ENCODE measurements at regions not wholly inside any gene's neighbourhood (a gene's known extent, or its start where the extent isn't known, plus 50 kb on each side); places are given as distances from the start of the nearest gene placed in this dataset.

GRCh38 chr2:21310493-21310892, 186.7 kb downstream of the TDRD15 start:
- H3K4me1 ChIP-seq: no peaks in the 10 kb centered on the region
- no peak for ATAC-seq
- no peaks in the 10 kb centered on the region for H3K36me3 ChIP-seq
- TF ChIP-seq, protein P1, sequence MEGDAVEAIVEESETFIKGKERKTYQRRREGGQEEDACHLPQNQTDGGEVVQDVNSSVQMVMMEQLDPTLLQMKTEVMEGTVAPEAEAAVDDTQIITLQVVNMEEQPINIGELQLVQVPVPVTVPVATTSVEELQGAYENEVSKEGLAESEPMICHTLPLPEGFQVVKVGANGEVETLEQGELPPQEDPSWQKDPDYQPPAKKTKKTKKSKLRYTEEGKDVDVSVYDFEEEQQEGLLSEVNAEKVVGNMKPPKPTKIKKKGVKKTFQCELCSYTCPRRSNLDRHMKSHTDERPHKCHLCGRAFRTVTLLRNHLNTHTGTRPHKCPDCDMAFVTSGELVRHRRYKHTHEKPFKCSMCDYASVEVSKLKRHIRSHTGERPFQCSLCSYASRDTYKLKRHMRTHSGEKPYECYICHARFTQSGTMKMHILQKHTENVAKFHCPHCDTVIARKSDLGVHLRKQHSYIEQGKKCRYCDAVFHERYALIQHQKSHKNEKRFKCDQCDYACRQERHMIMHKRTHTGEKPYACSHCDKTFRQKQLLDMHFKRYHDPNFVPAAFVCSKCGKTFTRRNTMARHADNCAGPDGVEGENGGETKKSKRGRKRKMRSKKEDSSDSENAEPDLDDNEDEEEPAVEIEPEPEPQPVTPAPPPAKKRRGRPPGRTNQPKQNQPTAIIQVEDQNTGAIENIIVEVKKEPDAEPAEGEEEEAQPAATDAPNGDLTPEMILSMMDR (IDR thresholded peaks at IDR 0.05): no peak
- H3K4me3 ChIP-seq: no peak overlapping the region
- no peaks in the 10 kb centered on the region for H3K27me3 ChIP-seq
- no peak overlapping the region for H3K27ac ChIP-seq
- H3K9me3 ChIP-seq: no peaks in the 10 kb centered on the region
- DNase-seq: no peak
- intact Hi-C loops (cut with DNase I): loop anchor here in 1 of 2 donors (10.0 kb wide), 2 partner anchors 136 to 266 kb away; partner anchors contain the start of gene APOB

DNA sequence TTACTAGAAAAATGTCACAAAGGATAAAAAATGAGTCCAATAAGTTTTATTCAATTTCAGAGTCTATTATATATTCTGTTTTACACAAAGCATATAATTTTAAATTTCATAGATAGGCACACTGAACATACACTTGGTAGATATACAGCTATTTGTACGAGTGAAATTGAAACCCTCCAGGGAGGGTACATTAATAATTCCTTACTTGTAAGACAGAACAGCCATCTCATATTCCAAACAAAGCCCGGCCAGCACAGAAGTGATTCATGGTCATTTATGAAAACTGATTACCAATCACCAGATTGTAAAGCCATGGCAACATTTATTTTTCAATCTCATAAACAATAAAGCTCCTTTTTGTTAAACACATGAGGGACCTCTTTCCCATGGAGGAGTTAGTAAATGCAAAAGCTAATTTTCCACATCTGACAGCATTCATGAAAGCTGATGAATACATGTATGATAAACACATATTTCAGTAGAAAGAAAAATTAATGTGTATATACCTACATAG, 190.6 kb downstream of the TDRD15 start:
- intact Hi-C loops (cut with DNase I): loop anchor here in 1 of 2 donors (10.0 kb wide), 2 partner anchors 140 to 270 kb away; partner anchors contain the start of gene APOB
- TF ChIP-seq, protein P1 (IDR thresholded peaks at IDR 0.05): no peak
- no peaks in the 10 kb centered on the region for H3K9me3 ChIP-seq
- no peak for ATAC-seq
- H3K4me1 ChIP-seq: no peaks in the 10 kb centered on the region
- H3K4me3 ChIP-seq: no peak overlapping the region
- no peaks in the 10 kb centered on the region for H3K36me3 ChIP-seq
- no peak overlapping the region for H3K27ac ChIP-seq
- no peaks in the 10 kb centered on the region for H3K27me3 ChIP-seq
- DNase-seq: no peak

- intact Hi-C loops (cut with DNase I): loop anchor here in 1 of 2 donors (10.0 kb wide), 2 partner anchors 142 to 272 kb away; partner anchors contain the start of gene APOB
- H3K4me3 ChIP-seq: no peak overlapping the region
- H3K27me3 ChIP-seq: no peaks in the 10 kb centered on the region
- H3K9me3 ChIP-seq: no peaks in the 10 kb centered on the region
- H3K36me3 ChIP-seq: no peaks in the 10 kb centered on the region
- no peak overlapping the region for H3K27ac ChIP-seq
- TF ChIP-seq, protein P1 (IDR thresholded peaks at IDR 0.05): peak; percentile 54 to 63
- no peaks in the 10 kb centered on the region for H3K4me1 ChIP-seq
- peak; percentile 80 for ATAC-seq
- peak in 1 of 4 donors; percentile 7 for DNase-seq
These were observed 193.4 kb downstream of the TDRD15 start for GRCh38 chr2:21317131-21317530.

- H3K4me3 ChIP-seq: no peak overlapping the region
- DNase-seq (no peak), ATAC-seq (no peak)
- intact Hi-C loops (cut with DNase I): loop anchor here in 1 of 2 donors (10.0 kb wide), 2 partner anchors 143 to 273 kb away; partner anchors contain the start of gene APOB
- TF ChIP-seq, protein P1 (IDR thresholded peaks at IDR 0.05): no peak
- H3K27ac ChIP-seq: no peak overlapping the region
- no peaks in the 10 kb centered on the region for H3K4me1 ChIP-seq
- no peaks in the 10 kb centered on the region for H3K27me3 ChIP-seq
- no peaks in the 10 kb centered on the region for H3K9me3 ChIP-seq
- H3K36me3 ChIP-seq: no peaks in the 10 kb centered on the region
These were observed 194.5 kb downstream of the TDRD15 start for GRCh38 chr2:21318263-21318662.

- H3K36me3 ChIP-seq: no peaks in the 10 kb centered on the region
- DNase-seq (peak in 1 of 4 donors; percentile 4), ATAC-seq (no peak)
- no peak overlapping the region for H3K27ac ChIP-seq
- H3K4me1 ChIP-seq: no peaks in the 10 kb centered on the region
- TF ChIP-seq, protein P1 (IDR thresholded peaks at IDR 0.05): no peak
- no peak overlapping the region for H3K4me3 ChIP-seq
- H3K9me3 ChIP-seq: no peaks in the 10 kb centered on the region
- intact Hi-C loops (cut with DNase I): no loop called here
- no peaks in the 10 kb centered on the region for H3K27me3 ChIP-seq
These were observed 202.4 kb downstream of the TDRD15 start for GRCh38 chr2:21326152-21326551.
